ENCODE measurements at regions not wholly inside any gene's neighbourhood (a gene's known extent, or its start where the extent isn't known, plus 50 kb on each side); places are given as distances from the start of the nearest gene placed in this dataset.

GRCh38 chr5:12071455-12071854 lies 167.2 kb upstream of the CTNND2 start:
- TF ChIP-seq CTCF (IDR thresholded peaks at IDR 0.05) (no peak), POLR2A (IDR thresholded peaks at IDR 0.05) (no peak)

Measured in body of pancreas (tissue), 4 donors.